ENCODE measurements at regions not wholly inside any gene's neighbourhood (a gene's known extent, or its start where the extent isn't known, plus 50 kb on each side); places are given as distances from the start of the nearest gene placed in this dataset.

DNA sequence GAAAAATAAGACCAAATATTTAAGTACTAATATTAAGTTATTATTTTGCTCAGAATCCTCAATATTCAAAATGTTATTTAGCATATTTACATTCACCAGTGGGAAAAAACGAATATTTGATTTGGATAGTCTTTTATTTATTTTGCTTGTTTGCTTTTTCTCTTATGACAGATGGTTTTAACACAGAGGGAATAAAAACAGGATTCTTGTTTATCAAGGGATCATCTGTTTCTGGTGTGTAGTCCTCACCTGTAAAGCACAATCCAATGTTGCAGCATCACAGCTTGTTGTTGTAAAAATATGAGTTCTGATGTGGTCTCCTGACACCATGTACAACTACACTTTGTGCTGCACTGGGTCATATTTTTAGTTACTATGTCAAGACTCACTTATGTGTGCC is 103.9 kb downstream of the AVPR1A start:
- POLR2A ChIA-PET = no interaction called here
- CTCF ChIA-PET = interaction anchor here (0.6 kb wide), 1 partner anchor 22 kb away, joined by 3 read pairs; no protein-coding TSS in a partner anchor
- TF ChIP-seq, protein P1, sequence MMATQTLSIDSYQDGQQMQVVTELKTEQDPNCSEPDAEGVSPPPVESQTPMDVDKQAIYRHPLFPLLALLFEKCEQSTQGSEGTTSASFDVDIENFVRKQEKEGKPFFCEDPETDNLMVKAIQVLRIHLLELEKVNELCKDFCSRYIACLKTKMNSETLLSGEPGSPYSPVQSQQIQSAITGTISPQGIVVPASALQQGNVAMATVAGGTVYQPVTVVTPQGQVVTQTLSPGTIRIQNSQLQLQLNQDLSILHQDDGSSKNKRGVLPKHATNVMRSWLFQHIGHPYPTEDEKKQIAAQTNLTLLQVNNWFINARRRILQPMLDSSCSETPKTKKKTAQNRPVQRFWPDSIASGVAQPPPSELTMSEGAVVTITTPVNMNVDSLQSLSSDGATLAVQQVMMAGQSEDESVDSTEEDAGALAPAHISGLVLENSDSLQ (IDR thresholded peaks at IDR 0.05) = no peak
- TF ChIP-seq CTBP1 (IDR thresholded peaks at IDR 0.05; ENCODE audit: borderline replicate concordance) (no peak), TARDBP (IDR thresholded peaks at IDR 0.05) (no peak), NFRKB (IDR thresholded peaks at IDR 0.05) (no peak), BHLHE40 (IDR thresholded peaks at IDR 0.05; ENCODE audit: borderline replicate concordance) (no peak), ZNF384 (IDR thresholded peaks at IDR 0.05) (no peak), FOXK2 (IDR thresholded peaks at IDR 0.05) (no peak), LEF1 (IDR thresholded peaks at IDR 0.05; ENCODE audit: borderline replicate concordance) (no peak), ARNT (IDR thresholded peaks at IDR 0.05) (no peak), ELF4 (IDR thresholded peaks at IDR 0.05) (no peak), HDGF (IDR thresholded peaks at IDR 0.05; ENCODE audit: borderline replicate concordance) (no peak), SP1 (IDR thresholded peaks at IDR 0.05) (no peak), SUZ12 (IDR thresholded peaks at IDR 0.05) (no peak), FOXA1 (IDR thresholded peaks at IDR 0.05) (no peak), L3MBTL2 (conservative IDR thresholded peaks at IDR 0.05) (no peak), FOXM1 (IDR thresholded peaks at IDR 0.05; ENCODE audit: borderline replicate concordance) (no peak)
- no peak for DNase-seq (ENCODE audit: extremely low spot score)

GRCh38 chr12:63045020-63045860 is 105.8 kb downstream of the AVPR1A start:
- TF ChIP-seq L3MBTL2 (conservative IDR thresholded peaks at IDR 0.05) (no peak), HDGF (IDR thresholded peaks at IDR 0.05; ENCODE audit: borderline replicate concordance) (no peak), ARNT (IDR thresholded peaks at IDR 0.05) (no peak), ELF4 (IDR thresholded peaks at IDR 0.05) (no peak), CTBP1 (IDR thresholded peaks at IDR 0.05; ENCODE audit: borderline replicate concordance) (no peak), LEF1 (IDR thresholded peaks at IDR 0.05; ENCODE audit: borderline replicate concordance) (no peak), BHLHE40 (IDR thresholded peaks at IDR 0.05; ENCODE audit: borderline replicate concordance) (no peak), SP1 (IDR thresholded peaks at IDR 0.05) (no peak), SUZ12 (IDR thresholded peaks at IDR 0.05) (no peak)
- DNase-seq (ENCODE audit: extremely low spot score) = no peak
- ChIA-PET CTCF (no interaction called here), POLR2A (no interaction called here)

- ChIA-PET POLR2A (no interaction called here), CTCF (no interaction called here)
- DNase-seq (ENCODE audit: extremely low spot score) = no peak
- TF ChIP-seq HDGF (IDR thresholded peaks at IDR 0.05; ENCODE audit: borderline replicate concordance) (no peak), L3MBTL2 (conservative IDR thresholded peaks at IDR 0.05) (no peak)
These were observed 107.7 kb upstream of the PPM1H start for GRCh38 chr12:63042646-63043045.

DNA sequence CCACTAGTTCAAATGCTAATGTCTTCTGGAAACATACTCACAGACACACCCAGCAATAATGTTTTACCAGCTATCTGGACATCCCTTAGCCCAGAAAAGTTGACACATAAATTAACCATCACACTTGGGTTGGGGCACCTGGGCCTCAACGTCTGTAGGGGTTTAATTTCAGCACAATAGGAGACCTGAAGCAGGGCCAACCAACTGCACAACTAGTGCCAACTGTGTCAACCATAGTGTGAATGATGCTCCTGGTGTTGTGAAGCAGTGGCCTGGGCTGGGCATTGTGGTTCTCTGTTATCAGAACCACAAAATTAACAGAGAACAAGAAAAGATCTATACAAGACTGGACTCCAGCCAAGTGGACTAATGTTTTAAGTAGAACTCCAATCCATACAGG is 106.7 kb upstream of the PPM1H start:
- ChIA-PET POLR2A (no interaction called here), CTCF (no interaction called here)
- DNase-seq (ENCODE audit: extremely low spot score) = no peak
- TF ChIP-seq, protein P1 (IDR thresholded peaks at IDR 0.05) = no peak
- TF ChIP-seq CTBP1 (IDR thresholded peaks at IDR 0.05; ENCODE audit: borderline replicate concordance) (no peak), TARDBP (IDR thresholded peaks at IDR 0.05) (no peak), FOXK2 (IDR thresholded peaks at IDR 0.05) (no peak), SUZ12 (IDR thresholded peaks at IDR 0.05) (no peak), L3MBTL2 (conservative IDR thresholded peaks at IDR 0.05) (no peak), FOXA1 (IDR thresholded peaks at IDR 0.05) (no peak), LEF1 (IDR thresholded peaks at IDR 0.05; ENCODE audit: borderline replicate concordance) (no peak), SP1 (IDR thresholded peaks at IDR 0.05) (no peak), FOXM1 (IDR thresholded peaks at IDR 0.05; ENCODE audit: borderline replicate concordance) (no peak), ELF4 (IDR thresholded peaks at IDR 0.05) (no peak), HDGF (IDR thresholded peaks at IDR 0.05; ENCODE audit: borderline replicate concordance) (no peak), ARNT (IDR thresholded peaks at IDR 0.05) (no peak), NFRKB (IDR thresholded peaks at IDR 0.05) (no peak)

DNA sequence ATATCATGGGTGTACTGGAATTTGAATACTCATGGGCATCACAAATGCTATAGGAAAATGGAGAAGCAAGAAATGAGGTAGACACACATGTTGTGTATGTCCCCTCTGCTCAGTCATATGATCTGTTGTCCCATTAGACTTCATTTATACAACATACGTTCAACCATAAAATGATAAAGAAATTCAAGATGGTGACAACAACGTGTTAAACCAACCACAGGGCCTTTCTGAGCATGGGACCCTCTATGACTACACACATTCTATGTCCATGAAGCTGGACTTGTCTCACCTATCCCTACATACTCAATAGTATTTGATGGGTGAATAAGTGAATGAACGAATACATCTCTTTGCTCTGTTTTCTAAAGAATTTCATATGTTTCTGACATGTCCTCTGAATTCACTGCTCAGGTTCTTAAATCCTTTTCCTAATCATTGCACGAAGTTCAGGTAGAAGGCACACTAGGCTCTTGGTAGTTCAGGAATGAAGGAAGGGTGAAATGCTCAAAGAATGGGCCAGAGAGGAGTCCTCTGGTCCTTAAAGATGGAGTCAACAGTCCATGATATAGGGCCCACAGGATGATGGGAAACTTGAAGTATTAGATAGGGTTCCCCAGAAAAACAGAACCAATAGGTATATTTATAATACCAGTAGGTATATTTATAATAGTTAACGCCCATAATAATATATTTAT is 105.7 kb upstream of the PPM1H start:
- no peak for DNase-seq (ENCODE audit: extremely low spot score)
- TF ChIP-seq CTBP1 (IDR thresholded peaks at IDR 0.05; ENCODE audit: borderline replicate concordance) = no peak
- no peak for TF ChIP-seq TARDBP (IDR thresholded peaks at IDR 0.05)
- no peak for TF ChIP-seq SUZ12 (IDR thresholded peaks at IDR 0.05)
- no peak for TF ChIP-seq ZNF384 (IDR thresholded peaks at IDR 0.05)
- no peak for TF ChIP-seq NFRKB (IDR thresholded peaks at IDR 0.05)
- CTCF ChIA-PET = no interaction called here
- POLR2A ChIA-PET = no interaction called here

- no peak for DNase-seq (ENCODE audit: extremely low spot score)
- TF ChIP-seq SUZ12 (IDR thresholded peaks at IDR 0.05) (no peak), FOXA1 (IDR thresholded peaks at IDR 0.05) (no peak)
- TF ChIP-seq, protein P1 (IDR thresholded peaks at IDR 0.05) = no peak
- POLR2A ChIA-PET = no interaction called here
- CTCF ChIA-PET = no interaction called here
These were observed 103.8 kb upstream of the PPM1H start for GRCh38 chr12:63038713-63039100.

Measured in HEK293T (cell line).